GM21619 (cell line): ENCODE measurements at regions not wholly inside any gene's neighbourhood (a gene's known extent, or its start where the extent isn't known, plus 50 kb on each side); places are given as distances from the start of the nearest gene placed in this dataset.
"Not testable (repeated sequence)": the region's sequence is repeated elsewhere in the genome, so short reads cannot be mapped to it uniquely, and the experiment has no call there.

Source experiments
- ATAC-seq: cut with Tn5 transposase; IDR thresholded peaks from one replicate; pipeline ENCODE4 v1.9.1; 2021; ENCODE audit not compliant: unreplicated experiment

GRCh38 chr7:98771519-98771918 lies 98.3 kb downstream of the TMEM130 start:
- no peak for ATAC-seq

GRCh38 chr7:98771941-98772603 lies 97.7 kb downstream of the TMEM130 start:
- no peak for ATAC-seq

- ATAC-seq, result no peak
Observed at GRCh38 chr7:98774884-98775283, 94.9 kb downstream of the TMEM130 start.

DNA sequence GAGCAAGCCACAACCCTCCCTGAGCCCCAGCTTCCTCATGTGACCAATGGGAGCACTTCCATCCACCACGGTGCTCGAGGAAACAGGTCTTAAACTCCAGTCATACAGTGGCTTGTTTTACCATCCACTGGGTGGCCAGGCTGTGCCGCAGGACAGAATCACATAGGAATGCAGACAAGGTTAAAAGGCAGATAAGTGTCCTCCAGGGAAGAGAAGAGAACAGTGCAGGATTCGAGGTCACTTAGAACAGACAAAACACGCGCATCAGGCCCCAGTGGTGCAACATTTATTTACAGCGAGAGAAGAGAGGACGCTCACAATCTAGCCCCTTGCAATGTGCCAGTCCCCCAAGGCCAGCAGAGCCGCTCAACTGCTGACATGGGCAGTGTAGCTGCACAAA lies 92.8 kb downstream of the TMEM130 start:
- no peak for ATAC-seq

GRCh38 chr7:98778421-98778820 lies 91.4 kb downstream of the TMEM130 start:
- no peak for ATAC-seq

DNA sequence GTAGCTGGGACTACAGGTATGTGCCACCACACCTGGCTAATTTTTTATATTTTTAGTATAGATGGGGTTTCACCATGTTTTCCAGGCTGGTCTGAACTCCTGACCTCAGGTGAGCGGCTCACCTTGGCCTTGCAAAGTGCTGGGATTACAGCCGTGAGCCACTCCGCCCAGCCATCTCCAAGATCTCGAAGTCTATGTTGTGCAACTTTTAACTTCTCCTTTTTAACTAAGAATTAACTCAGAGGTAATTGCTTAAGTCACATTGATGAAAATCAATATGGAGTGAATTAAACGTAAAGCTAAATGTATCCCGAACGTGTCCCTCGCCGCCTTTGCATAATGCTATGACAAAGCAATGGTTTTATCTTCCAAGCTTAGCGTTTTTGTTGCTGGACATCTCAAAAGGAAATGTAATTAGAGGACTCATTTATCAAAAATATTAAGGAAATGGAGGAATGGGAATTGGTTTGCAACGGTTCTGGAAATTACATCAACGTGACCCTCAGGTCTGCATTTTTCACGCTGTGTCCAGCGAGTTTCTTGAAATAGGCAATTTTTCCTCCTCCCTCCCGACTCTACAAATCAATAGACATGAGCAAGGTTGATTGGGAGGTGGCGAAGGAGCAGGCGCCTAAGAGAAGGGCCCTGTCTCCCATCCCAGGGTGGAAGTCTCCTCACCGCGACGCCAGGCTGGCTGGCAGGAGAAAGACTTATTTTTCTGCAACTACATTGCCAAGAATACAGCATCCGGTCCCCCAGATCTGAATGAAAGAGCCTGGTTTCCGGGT lies 89.8 kb downstream of the TMEM130 start:
- ATAC-seq, result no peak

DNA sequence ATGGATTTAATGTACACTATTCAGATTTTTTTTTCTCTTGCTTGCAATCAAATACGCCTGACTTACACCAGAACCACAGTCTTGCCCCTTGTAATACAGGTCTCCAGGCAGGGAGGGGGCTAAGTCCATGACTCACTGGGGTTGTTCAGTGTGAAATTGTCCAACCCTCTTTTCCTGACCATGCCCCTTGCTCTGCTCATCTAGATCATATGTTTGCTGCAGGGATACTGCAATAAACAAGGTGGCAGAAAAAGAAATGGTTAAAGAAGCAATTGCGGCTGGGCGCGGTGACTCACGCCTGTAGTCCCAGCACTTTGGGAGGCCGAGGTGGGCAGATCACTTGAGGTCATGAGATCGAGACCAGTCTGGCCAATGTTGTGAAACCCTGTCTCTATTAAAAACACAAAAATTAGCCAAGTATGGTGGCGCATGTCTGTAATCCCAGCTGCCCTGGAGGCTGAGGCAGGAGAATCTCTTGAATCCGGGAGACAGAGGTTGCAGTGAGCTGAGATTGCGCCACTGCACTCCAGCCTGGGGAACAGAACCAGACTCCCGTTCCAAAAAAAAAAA lies 85.5 kb downstream of the TMEM130 start:
- ATAC-seq, result no peak

GRCh38 chr7:98785929-98786571 lies 83.8 kb downstream of the TMEM130 start:
- no peak for ATAC-seq

DNA sequence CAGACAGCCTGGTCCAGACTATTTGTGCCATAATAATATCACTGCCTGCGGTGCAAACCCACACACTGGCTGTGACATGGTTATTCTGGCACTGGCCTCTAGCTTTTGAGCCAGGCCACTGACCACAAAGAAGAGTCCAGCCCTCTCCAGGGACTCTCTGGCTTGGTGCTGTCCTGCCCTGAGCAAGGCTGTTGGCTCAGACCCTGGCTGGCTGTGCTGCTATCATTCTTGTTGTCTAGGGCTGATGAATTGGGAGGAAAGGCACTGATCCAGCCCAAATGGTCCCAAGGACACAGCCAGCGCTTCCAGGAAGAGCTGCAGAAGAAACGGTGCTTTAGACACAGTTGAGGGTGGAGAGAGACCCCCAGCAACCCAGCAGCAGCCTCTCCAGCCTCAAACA lies 80.8 kb downstream of the TMEM130 start:
- ATAC-seq, result no peak

GRCh38 chr7:98794453-98794852 lies 75.4 kb downstream of the TMEM130 start:
- not testable (repeated sequence) for ATAC-seq

- ATAC-seq, result peak; percentile 96
Observed at GRCh38 chr7:98795741-98796493, 73.9 kb downstream of the TMEM130 start.
